DMS153 treated with DMSO at 0.1 percent for 48 hours (cell line): ENCODE measurements at regions not wholly inside any gene's neighbourhood (a gene's known extent, or its start where the extent isn't known, plus 50 kb on each side); places are given as distances from the start of the nearest gene placed in this dataset.
"Not testable (repeated sequence)": the region's sequence is repeated elsewhere in the genome, so short reads cannot be mapped to it uniquely, and the experiment has no call there.

Experiments used
- DNase-seq: peaks from one replicate; lab custom pipeline; 2025; ENCODE audit not compliant: unreplicated experiment; lab: John Stamatoyannopoulos, UW

DNA sequence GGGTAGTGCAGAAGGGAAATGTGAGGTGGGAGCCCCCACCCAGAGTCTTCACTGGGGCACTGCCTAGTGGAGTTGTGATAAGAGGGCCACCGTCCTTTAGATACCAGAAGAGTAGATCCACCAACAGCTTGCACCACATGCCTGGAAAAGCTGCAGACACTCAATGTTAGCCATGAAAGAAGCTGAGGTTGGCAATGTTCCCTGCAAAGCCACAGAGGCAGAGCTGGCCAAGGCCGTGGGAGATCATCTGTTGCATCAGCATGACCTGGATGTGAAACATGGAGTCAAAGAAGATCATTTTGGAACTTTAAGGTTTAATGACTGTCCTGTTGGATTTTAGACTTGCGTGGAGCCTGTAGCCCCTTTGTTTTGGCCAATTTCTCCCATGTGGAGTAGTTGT, 468.4 kb upstream of the FOXG1 start:
- DNase-seq, result no peak

DNA sequence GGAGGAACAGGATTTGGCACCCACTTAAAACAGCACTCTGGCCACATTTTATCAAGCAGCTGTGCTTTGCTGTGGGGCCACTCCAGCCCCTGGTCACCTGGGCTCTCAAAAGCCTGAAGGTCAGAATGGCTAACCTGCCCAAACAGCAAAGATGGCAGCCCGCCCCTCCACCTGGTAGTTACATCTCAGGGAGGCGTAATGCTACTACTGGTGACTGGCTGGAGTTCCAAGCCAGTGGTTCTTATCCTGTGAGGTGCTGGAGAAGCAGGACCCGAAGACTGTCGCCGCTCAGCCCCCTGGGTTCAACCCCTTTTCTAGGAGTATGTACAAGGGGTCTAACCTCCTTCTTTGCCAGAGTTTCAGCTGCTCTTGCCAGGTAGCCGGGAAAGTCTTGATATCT, 467.4 kb upstream of the FOXG1 start:
- DNase-seq, result no peak

DNA sequence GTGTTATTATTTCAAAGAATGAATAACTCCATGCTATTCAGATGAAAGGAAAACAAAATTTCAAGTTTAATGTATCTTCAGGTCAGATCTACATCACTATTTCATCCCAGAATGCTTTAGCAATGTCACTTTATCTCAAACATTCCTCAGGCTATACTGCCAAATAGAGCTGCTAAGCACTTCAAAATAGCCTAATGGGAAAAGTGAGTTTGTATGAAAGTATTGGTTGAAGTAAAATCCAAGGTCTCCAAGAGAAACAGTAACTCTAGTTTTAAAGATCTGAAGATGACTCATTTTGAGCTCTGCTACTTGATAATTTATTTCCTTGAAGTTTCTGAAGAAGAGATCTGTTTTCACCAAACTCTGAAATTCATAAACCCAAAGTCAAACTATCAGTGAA, 466.2 kb upstream of the FOXG1 start:
- no peak for DNase-seq

DNA sequence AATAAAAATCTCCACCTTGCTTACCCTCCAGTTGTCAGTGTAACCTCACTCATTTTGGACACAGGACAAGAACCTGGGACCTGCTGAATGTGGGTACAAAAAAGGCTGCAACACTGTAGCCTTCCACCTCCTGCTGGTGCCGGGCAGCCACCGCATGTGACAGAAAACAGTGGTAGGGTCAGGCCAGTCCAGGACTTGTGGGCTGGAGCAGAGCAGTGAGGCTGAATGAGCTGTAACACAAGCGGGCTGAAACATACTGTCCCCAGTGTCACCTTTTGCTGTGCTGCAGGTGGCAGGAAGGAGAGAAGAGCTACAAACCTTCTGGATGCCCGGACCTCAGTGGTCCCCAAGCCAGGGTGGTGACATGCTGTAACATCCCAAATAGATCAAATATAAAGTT, 465.4 kb upstream of the FOXG1 start:
- no peak for DNase-seq

DNA sequence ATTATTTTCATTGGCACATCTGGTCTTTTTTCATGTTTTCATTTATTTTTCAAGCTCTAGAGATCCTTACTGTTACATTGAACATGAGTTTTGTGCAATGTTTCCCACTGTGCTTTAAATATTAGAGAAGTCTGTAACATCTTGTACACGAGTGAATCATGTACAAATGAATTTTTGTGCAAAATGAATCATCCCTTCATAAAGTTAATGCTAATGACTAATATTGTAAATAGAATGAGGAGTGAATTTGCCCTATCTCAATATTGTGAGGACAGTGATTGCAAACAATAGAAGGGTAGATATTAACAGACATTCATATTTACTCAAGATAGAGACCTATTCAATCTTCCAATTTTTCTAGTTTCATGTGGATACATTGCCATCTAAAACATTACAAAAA, 463.3 kb upstream of the FOXG1 start:
- DNase-seq, result no peak

DNA sequence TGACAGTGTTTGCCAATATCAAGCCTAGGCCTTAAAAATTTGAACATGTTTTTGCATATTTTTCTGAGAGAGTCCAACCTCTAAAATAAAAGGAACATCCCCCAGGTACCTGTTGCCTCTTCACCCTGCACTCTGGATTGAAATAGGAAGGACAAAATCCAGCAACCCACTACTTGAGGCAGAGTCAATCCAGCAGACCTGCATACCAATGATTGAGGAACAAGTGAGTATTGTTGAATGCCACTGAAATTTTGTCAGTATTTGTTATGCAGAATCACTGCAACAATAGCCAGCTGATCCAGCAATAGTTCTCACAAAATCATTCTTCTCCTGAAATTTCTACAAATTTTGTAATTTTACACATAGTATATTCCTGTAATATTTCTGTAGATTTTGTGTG, 460.6 kb upstream of the FOXG1 start:
- no peak for DNase-seq

DNA sequence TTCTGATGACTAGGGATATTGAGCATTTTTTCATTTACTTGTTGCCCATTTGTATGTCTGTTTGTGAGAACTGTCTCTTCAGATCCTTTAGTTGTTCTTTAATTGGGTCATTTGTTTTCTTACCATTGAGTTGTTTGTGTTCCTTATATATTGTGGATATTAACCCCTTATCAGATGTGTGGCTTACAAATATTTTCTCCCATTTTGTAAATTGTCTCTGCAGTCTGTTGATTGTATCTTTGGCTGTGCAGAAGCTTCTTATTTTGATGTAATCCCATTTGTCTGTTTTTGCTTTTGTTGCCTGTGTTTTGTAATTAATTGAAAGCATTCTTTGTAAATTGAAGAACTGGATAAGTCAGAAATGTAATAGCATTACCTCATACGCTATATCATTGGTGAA, 459.1 kb upstream of the FOXG1 start:
- DNase-seq, result no peak

DNA sequence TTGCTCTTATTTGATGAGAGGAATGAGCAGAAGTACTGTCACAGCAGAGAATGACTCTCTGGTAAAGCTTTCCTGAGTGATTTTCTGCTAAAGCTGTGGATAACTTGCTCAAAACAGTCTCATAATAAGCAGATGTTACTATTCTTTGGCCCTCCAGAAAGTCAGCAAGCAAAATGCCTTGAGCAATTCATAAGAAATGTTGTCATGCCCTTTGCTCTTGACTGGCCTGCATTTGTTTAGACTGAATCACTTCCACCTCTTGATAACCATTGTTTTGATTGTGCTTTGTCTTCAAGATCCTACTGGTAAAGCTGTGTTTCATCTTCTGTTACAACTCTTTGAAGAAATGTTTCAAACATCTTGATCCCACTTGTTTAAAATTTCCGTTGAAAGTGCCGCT, 457.9 kb upstream of the FOXG1 start:
- DNase-seq, result no peak

DNA sequence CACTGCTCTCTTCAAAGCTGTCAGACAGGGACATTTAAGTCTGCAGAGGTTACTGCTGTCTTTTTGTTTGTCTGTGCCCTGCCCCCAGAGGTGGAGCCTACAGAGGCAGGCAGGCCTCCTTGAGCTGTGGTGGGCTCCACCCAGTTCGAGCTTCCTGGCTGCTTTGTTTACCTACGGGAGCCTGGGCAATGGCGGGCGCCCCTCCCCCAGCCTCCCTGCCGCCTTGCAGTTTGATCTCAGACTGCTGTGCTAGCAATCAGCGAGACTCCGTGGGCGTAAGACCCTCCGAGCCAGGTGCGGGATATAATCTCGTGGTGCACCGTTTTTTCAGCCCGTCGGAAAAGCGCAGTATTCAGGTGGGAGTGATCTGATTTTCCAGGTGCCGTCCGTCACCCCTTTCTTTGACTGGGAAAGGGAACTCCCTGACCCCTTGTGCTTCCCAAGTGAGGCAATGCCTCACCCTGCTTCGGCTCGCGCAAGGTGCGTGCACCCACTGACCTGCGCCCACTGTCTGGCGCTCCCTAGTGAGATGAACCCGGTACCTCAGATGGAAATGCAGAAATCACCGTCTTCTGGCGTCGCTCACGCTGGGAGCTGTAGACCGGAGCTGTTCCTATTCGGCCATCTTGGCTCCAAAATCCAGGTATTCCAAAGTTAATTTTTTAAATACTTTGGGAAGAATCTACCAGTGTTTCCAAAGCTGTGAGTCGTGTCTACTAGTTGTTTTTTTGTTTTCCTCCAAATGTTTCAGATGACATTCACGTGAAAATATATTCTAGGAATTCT, 448.5 kb upstream of the FOXG1 start:
- not testable (repeated sequence) for DNase-seq

DNA sequence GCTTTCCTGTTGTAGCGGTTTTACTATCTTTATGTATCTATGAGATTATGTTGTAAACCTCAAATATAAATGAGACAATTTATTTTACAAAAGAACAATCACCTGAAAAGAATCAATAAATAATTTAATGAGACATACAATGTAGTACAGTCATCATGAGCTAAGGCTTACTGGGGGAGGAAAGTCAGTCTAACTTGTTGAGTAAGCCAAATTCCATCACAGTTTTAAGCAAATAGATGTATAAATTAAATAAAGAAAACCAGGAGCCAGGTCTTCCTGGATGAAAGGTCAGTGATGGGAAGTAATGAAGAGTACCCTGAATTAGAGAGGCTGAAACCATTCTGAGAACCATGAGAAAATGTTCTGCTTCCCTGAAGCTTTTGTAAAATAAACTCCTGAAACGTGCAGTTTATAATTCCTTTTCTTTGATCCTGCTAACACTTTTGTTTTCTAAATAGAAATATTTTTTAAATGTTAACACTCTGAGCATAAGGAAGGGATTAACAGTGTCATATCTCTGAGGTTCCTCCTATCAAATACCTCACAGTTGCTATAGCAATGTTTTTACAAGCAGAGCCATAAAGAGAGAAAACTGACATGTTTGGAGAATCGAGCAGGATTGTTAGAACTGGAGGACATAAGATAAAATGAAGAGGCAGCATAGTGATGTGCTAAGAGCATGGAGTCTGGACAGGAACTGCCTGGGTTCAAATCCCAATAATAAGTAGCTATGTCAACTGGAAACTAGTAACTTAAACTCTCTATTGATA, 444.9 kb upstream of the FOXG1 start:
- no peak for DNase-seq

DNA sequence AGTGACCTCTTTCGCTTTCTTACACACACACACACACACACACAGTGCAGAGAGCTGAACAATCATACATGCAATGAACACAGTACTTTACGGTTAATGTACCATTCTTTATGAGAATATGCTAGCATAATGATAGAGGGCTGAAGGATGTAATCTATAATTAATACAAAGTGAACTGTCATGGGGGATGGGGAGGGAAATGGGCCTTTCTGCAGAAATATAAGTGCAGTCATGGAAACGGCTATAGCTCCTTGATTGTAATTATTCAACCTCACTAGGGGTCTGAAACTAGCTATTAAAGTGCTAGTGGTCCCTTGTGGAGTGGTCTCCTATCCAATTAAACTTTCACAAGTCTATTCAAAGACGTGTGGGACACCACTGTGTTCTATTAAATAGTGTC, 443.2 kb upstream of the FOXG1 start:
- no peak for DNase-seq

DNA sequence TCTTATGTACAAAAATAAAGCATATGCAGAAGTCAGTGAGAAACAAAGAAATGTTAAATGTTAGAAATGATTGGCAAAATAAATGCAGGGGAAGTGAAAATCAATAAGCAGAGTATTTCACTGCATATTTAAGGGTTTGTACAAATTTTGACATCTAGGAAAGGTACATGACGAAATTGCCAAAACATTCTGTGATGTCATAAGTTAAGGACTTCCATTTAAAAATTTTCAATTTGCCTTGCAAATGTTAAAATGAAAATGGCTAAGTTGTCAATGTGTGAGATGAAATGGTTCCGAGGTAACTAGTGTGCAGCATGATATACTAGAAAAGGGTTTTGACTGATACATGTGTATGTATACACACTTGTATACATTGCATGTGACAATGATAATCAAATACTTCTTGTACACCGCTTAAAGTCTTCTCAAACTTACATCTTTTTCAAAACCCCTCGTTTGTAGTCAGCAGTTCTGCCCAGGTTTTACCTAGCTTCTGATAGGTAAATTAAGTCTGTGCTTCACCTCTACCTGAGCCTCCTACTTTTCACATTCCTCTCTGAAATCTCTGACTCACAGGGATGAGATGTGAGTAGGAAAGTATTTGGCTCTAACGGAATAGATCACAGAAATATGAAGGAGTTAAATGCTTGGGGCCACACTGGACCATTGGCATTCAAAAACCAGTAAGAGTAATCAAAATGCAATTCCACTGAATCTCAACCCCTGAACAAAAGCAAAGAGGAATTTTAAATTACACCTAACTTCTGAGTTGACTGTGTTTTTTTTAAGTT, 442.4 kb upstream of the FOXG1 start:
- no peak for DNase-seq

DNA sequence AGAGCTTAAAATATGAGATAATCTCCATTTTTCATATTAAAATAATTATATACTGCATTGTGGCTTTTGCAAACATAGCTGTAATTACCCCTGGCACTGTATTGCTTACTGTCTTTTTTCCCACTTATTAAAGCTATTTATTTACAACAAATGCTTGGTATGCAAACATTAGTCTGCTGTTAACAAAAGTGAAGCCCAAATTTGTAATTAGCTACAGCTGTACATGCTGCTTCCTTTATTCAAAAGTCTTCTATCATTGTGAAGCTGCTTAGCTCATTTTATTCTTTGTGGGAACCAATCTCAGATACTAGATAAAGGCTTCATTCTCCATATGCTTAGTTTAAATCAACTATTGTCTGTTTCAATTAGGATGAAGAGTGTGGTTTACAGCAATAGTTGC, 425.8 kb upstream of the FOXG1 start:
- DNase-seq, result no peak

DNA sequence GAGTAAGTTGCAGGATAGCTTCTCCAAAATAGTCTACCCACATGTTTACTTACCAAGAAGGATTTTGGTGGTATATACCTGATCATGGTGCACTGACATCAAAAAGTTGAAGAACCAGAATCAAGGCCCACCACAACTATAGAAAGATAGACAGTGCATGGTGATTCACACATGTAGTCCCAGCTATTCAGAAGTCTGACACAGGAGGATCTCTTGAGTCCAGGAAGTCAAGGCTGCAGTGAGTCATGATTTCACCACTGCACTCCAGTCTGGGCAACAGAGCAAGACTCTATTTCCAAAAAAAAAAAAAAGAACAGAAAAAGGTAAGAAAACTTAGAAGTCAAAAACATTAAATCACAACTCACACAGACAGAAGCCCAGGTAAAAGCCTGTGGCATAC, 422.2 kb upstream of the FOXG1 start:
- DNase-seq, result no peak

DNA sequence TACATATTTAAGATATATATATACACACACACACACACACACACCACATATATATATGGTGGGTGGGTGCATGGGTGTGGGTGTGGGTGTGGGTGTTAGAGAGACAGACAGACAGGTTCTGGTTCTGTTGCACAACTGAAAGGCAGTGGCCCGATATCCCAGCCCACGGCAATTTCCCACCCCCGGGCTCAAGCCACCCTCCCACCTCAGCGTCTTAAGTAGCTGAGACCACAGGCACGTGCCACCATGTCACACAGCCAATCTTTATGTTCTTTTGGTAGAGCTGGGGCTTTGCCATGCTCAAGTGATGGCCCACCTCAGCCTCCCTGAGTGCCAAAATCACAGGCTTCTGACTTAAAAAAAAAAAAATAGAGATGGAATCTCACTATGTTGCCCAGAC, 417.8 kb upstream of the FOXG1 start:
- DNase-seq, result no peak

DNA sequence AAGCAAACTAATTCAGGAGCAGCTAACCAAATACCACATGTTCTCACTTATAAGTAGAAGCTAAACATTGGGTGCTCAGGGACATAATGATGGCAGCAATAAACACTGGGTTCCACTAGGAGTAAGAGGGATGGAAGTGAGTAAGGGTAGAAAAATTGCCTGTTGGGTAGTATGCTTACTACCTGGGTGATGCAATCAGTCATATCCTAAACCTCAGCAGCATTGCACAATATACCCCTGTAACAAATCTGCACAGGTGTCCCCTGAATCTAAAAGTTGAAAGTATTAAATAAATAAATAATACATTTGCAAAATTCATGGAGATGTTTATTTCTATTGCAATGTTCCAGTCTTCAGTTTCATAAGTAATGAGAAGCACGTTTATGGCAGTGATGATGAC, 409.8 kb upstream of the FOXG1 start:
- no peak for DNase-seq

DNA sequence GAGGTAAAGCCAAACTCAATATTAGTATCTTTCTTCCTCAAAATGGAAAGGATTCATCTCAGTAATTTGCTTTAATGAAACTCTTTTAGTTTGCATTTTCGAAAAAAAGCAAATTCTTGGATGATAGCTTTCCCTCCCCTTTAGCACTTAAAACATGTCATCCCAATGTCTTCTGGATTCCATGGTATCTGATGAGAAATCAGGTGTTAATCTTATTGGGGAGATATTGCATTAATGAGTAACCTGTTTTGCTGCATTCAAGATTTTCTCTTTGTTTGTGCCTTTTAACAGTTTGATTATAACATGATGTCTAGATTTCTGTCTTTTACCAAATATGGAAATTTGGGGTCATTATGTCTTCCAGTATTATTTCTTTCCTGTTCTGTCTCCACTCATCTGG, 405.1 kb upstream of the FOXG1 start:
- DNase-seq, result no peak

DNA sequence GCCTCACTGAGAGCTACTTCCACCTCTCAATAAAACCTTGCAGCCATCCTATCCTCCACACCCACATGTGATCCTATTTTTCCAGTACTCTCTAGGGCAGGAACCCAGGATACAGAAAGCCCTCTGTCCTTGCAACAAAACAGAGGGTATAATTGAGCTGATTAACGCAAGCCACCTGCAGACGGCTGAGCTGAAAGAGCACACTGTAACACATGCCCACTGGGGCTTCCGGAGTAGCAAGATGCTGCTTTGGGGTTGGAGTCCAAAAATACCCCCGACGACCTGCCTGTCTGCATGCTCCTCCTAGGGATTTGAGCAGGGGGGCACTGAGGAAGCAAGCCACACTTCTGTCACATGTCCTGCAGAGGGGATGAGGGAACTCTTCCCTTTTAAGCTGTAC, 401.1 kb upstream of the FOXG1 start:
- no peak for DNase-seq

DNA sequence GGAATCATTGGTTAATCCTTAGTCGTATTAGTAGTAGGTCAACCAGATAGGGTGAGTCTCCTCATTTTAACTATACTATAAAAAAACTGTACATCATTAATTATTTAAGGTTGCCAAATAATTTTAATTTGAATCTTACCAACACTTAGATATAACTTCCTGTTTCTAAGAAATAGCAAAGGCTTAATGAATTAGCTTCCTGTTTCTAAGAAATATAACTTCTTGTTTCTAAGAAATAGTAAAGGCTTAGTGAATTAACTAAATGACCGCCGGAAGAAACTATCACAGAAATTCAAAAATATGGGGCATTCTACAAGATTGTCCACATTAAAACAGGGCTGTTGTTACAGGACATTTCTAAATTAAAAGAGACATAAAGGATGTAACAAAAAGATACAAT, 392.9 kb upstream of the FOXG1 start:
- DNase-seq, result no peak

DNA sequence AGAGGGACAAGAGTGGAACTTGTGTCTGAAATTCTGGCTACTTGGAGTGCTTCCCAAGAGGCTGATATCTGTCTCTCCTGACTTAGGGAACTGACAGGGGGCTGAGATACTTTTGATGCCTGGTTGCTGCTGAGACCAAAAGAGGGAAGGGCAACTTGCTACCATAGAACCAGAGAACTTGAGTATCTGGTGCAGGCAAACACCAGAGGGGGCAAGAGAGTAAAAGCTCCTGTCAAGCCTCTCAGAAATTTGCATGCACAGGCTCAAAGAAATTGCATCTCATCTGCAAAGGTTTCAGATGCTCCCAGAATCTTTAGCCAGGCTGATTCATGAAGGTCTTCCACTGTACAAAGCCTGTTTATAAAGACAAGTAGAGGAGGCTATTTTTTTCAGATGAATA, 391.3 kb upstream of the FOXG1 start:
- no peak for DNase-seq

DNA sequence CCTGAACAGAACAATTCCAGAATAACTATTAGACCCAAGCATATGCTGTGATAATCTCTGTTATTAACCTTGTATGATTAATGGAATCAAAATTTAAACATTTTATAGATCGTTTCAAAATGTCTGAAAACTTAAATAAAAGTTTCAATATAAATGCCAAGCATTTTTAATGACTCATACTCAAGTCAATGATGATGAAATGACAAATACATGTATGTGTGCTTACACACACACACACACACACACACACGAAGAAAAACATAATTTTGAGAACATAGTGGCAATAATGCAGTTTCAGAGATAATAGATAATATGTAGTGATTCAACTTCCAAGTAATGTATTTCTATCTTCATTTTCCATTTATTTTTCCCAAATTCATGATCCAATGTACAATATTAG, 384.9 kb upstream of the FOXG1 start:
- DNase-seq, result no peak
